Aorta (tissue), 5 donors: ENCODE measurements at regions not wholly inside any gene's neighbourhood (a gene's known extent, or its start where the extent isn't known, plus 50 kb on each side); places are given as distances from the start of the nearest gene placed in this dataset.

ENCODE experiments used
- ATAC-seq: fragments of 200-7000 bp; cut with Tn5 transposase; one replicate; pipeline ENCODE4 v1.9.1; 2022; ENCODE audit warnings: moderate library complexity; ENCODE audit not compliant: low FRiP score
- DNase-seq, 2 donors: peaks; one replicate each; pipeline ENCODE4 v3.0.0-alpha.2; 2020
- H3K27ac ChIP-seq, 2 donors: one replicate each; pipeline ENCODE4 v1.5.1; 2013; ENCODE audit warnings: low read length in 2 of 2, mild to moderate bottlenecking in 2 of 2, moderate library complexity in 2 of 2, control low read depth in 1 of 2, inconsistent platforms in 1 of 2, low read depth in 1 of 2
- H3K27me3 ChIP-seq, 2 donors: one replicate each; pipeline ENCODE4 v1.6.1; 2013; ENCODE audit warnings: control low read depth in 1 of 2, low read length in 1 of 2, mild to moderate bottlenecking in 1 of 2, moderate library complexity in 1 of 2; ENCODE audit not compliant: insufficient read depth in 2 of 2, control insufficient read depth in 1 of 2
- H3K36me3 ChIP-seq, 2 donors: one replicate each; pipeline ENCODE4 v1.6.1; 2013; ENCODE audit warnings: control low read depth in 1 of 2, low read length in 1 of 2, mild to moderate bottlenecking in 1 of 2; ENCODE audit not compliant: insufficient read depth in 2 of 2, control insufficient read depth in 1 of 2
- H3K4me1 ChIP-seq, 2 donors: one replicate each; pipeline ENCODE4 v1.6.1; 2013; ENCODE audit warnings: low read length in 2 of 2, control low read depth in 1 of 2, mild to moderate bottlenecking in 1 of 2, moderate library complexity in 1 of 2; ENCODE audit not compliant: insufficient read depth in 2 of 2, control insufficient read depth in 1 of 2
- H3K4me3 ChIP-seq, 2 donors: one replicate each; pipeline ENCODE4 v1.5.1; 2013; ENCODE audit warnings: low read length in 2 of 2, control low read depth in 1 of 2, mild to moderate bottlenecking in 1 of 2
- H3K9me3 ChIP-seq: one replicate; pipeline ENCODE4 v1.6.1; 2013; ENCODE audit warnings: mild to moderate bottlenecking, low read length; ENCODE audit not compliant: control insufficient read depth
- WGBS, 2 donors: extraction: QIAGEN DNeasy Blood & Tissue Kit; methylation state at CpG; one replicate each; pipeline ENCODE4 v1.1.7; 2013; 5-methylcytosine and 5-hydroxymethylcytosine counted together
- intact Hi-C, 2 donors: fragments of 100-400 bp; cut with DNase I; formaldehyde crosslinking; loops; one replicate each; pipeline versions ENCODE4 v1.14.2 to v1.15.0; 2022
- donor health status: healthy with polysubstance abuse.
- donor health status: Bipolar disorder and iron deficiency.
- donor health status: DM: no; HTN: no; CAD: no.
- donor health status: DM: no; HTN: no; CAD: no.
- donor health status: DM: yes; HTN: yes; CAD: no.

DNA sequence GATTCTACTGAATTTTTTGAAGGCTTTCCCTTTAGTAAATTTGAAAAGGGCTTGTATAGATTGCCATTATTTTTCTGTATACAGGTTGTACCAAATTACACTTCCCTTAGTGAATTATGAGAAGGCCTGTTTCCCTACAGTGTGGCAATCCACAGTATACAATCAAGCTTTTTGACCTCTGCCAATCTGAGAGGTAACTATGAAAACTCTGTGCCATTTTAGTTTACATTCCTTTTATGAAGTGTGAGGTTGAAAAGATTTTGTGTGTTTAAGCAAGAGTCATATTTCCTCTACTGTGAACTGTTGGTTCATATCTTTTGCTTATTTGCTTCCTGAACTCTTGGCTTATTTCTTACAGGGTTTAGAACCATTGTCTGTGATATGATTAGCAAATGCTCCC is 432.5 kb downstream of the KCNA4 start:
- DNase-seq = no peak
- Histone ChIP-seq H3K27ac (no peak overlapping the region), H3K4me1 (no peaks in the 10 kb centered on the region), H3K4me3 (no peak overlapping the region), H3K36me3 (no peaks in the 10 kb centered on the region), H3K27me3 (no peaks in the 10 kb centered on the region), H3K9me3 (no peaks in the 10 kb centered on the region)
- intact Hi-C loops = no loop called here
- no peak for ATAC-seq

DNA sequence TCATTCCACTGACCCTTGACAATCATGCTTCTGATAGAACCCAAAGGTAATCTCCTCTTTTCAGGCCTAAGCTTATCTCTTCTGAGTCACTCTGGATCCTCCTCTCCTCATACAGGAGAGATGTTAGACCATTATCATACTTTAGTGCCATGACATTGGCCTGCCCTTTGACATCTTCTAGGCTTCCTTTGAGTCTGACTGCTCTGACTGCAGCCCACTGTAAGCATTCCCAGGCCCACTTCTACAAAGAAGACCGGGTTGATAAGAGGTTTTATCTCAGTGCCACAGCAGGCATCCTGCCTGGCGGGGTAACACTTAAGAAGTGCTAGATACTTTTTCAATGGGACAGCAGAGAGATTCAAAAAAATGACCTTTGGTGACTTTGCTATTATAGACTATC is 438.0 kb downstream of the KCNA4 start:
- DNase-seq = no peak
- Histone ChIP-seq H3K9me3 (no peaks in the 10 kb centered on the region), H3K4me3 (no peak overlapping the region), H3K27me3 (no peaks in the 10 kb centered on the region), H3K27ac (no peak overlapping the region), H3K36me3 (no peaks in the 10 kb centered on the region), H3K4me1 (no peaks in the 10 kb centered on the region)
- 83 to 91% methylated on average over 2 of the region's 2 CpGs for WGBS, 2 donors
- ATAC-seq = no peak
- intact Hi-C loops = no loop called here

DNA sequence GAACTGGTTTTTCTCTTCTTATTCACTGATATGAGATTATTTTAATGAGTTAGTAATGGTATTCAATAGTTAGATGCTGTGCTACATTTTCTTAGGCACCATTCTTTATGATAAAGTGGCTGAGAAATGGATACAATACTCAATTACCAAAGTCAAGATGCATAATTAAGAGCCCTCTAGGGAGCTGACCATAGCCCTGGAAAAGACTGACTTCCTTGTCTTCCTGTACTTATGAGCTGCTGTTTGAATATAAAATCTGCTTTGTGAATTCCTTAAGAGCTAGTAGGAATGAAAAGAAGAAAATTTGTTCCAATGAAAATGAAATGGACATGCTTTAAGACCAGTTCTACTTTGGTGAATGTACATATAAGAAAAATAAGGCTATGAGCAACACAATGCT is 452.3 kb downstream of the KCNA4 start:
- Histone ChIP-seq H3K9me3 (no peaks in the 10 kb centered on the region), H3K27me3 (no peaks in the 10 kb centered on the region), H3K36me3 (no peaks in the 10 kb centered on the region), H3K27ac (no peak overlapping the region), H3K4me3 (no peak overlapping the region), H3K4me1 (no peaks in the 10 kb centered on the region)
- DNase-seq (no peak), ATAC-seq (no peak)
- intact Hi-C loops = no loop called here

- H3K27ac ChIP-seq = no peak overlapping the region
- no peak for ATAC-seq
- no peaks in the 10 kb centered on the region for H3K27me3 ChIP-seq
- no peaks in the 10 kb centered on the region for H3K4me1 ChIP-seq
- H3K4me3 ChIP-seq = no peak overlapping the region
- H3K9me3 ChIP-seq = no peaks in the 10 kb centered on the region
- H3K36me3 ChIP-seq = no peaks in the 10 kb centered on the region
- DNase-seq = no peak
- 57 to 74% methylated on average over 3 of the region's 3 CpGs for WGBS, 2 donors
- intact Hi-C loops = no loop called here
Observed at GRCh38 chr11:29562183-29562582, 454.6 kb downstream of the KCNA4 start.

- ATAC-seq = no peak
Observed at GRCh38 chr11:29553990-29554389, 462.8 kb downstream of the KCNA4 start.

GRCh38 chr11:29538339-29539036 is 478.3 kb downstream of the KCNA4 start:
- intact Hi-C loops = no loop called here
- ATAC-seq (no peak), DNase-seq (no peak)
- Histone ChIP-seq H3K27ac (no peak overlapping the region), H3K4me1 (no peaks in the 10 kb centered on the region), H3K27me3 (no peaks in the 10 kb centered on the region), H3K9me3 (no peaks in the 10 kb centered on the region), H3K36me3 (no peaks in the 10 kb centered on the region), H3K4me3 (no peak overlapping the region)

More at GRCh38 chr11:29553990-29554389, 462.8 kb downstream of the KCNA4 start:
- Histone ChIP-seq H3K27me3 (no peaks in the 10 kb centered on the region), H3K9me3 (no peaks in the 10 kb centered on the region), H3K27ac (no peak overlapping the region), H3K4me1 (no peaks in the 10 kb centered on the region), H3K36me3 (no peaks in the 10 kb centered on the region), H3K4me3 (no peak overlapping the region)
- intact Hi-C loops = no loop called here
- WGBS, 2 donors = 0 to 1% methylated on average over 1 of the region's 1 CpG
- no peak for DNase-seq

GRCh38 chr11:29534836-29535235 is 482.0 kb downstream of the KCNA4 start:
- no peaks in the 10 kb centered on the region for H3K36me3 ChIP-seq
- intact Hi-C loops = no loop called here
- ATAC-seq = no peak

DNA sequence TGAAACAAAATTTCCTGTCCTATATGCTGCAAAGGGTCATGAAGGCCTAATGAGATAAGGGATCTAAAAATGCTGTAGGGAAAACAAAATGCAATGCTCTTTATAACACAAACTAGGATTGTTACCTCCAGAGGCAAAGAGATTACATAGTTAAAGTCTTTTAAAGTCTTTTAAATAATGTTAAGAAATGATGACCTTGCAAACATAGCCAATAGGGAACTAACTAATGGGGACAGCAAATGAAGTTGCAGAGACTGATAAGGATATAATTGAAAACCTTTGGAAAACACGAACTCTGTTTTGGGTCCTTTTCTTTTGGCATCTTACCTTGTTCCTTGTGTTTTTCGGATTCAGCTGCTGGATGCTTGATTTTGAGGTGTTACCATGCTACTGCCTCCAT is 485.9 kb downstream of the KCNA4 start:
- H3K36me3 ChIP-seq = no peaks in the 10 kb centered on the region
- no peak overlapping the region for H3K27ac ChIP-seq
- ATAC-seq = no peak
- no peak overlapping the region for H3K4me3 ChIP-seq
- H3K9me3 ChIP-seq = peaks cover 2% of the 10 kb centered on the region
- WGBS, 2 donors = 60 to 72% methylated on average over 2 of the region's 2 CpGs
- no peak for DNase-seq
- no peaks in the 10 kb centered on the region for H3K4me1 ChIP-seq
- no peaks in the 10 kb centered on the region for H3K27me3 ChIP-seq
- intact Hi-C loops = no loop called here

More at GRCh38 chr11:29534836-29535235, 482.0 kb downstream of the KCNA4 start:
- no peaks in the 10 kb centered on the region for H3K27me3 ChIP-seq
- H3K27ac ChIP-seq = no peak overlapping the region
- no peaks in the 10 kb centered on the region for H3K9me3 ChIP-seq
- no peak overlapping the region for H3K4me3 ChIP-seq
- DNase-seq = no peak
- no peaks in the 10 kb centered on the region for H3K4me1 ChIP-seq

DNA sequence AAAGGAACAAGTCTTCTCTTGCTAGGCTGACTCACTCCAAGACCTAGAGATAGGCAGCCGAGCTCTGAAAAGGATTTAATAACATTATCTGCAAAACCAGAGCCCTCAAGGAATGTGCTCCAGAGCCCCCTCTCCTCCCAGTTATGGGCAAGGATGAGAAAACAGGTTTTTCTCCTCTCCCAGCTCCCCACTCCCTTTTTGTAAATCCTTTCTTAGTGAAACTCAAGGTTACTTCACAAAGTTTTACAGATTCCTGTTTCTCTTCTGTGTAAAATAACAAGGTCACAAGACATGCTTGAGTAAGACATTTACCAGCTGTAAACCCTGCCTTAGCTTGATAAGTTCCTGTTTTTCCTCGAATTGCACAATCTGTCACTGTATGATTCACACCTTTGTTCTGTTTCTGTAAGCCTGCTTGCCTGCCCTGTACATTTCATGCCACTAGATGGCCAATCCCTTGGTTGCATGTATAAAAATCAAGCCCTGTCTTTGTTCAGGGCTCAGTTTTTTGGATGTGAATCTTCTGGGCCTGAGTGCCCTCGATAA is 489.4 kb downstream of the KCNA4 start:
- no peak for ATAC-seq
- intact Hi-C loops = no loop called here
- no peaks in the 10 kb centered on the region for H3K27me3 ChIP-seq
- H3K4me1 ChIP-seq = no peaks in the 10 kb centered on the region
- no peak for DNase-seq
- WGBS, 2 donors = 47 to 51% methylated on average over 3 of the region's 3 CpGs
- peaks cover 2% of the 10 kb centered on the region for H3K9me3 ChIP-seq
- H3K36me3 ChIP-seq = no peaks in the 10 kb centered on the region
- H3K4me3 ChIP-seq = no peak overlapping the region
- no peak overlapping the region for H3K27ac ChIP-seq
